NCI-H748 treated with DMSO at 0.1 percent for 48 hours (cell line): ENCODE measurements at regions not wholly inside any gene's neighbourhood (a gene's known extent, or its start where the extent isn't known, plus 50 kb on each side); places are given as distances from the start of the nearest gene placed in this dataset.
"Not testable (repeated sequence)": the region's sequence is repeated elsewhere in the genome, so short reads cannot be mapped to it uniquely, and the experiment has no call there.

Experiments
- DNase-seq: peaks from one replicate; lab custom pipeline; 2025; lab: John Stamatoyannopoulos, UW

GRCh38 chr1:120357046-120357445 is 57.8 kb upstream of the NBPF8 start:
- not testable (repeated sequence) for DNase-seq

- DNase-seq: not testable (repeated sequence)
These were observed 58.7 kb upstream of the NBPF8 start for GRCh38 chr1:120356170-120356569.

- peak; percentile 17 for DNase-seq
These were observed 60.1 kb upstream of the NBPF8 start for GRCh38 chr1:120354618-120355184.

GRCh38 chr1:120342231-120343073 is 72.4 kb upstream of the NBPF8 start:
- not testable (repeated sequence) for DNase-seq

- DNase-seq: not testable (repeated sequence)
These were observed 73.1 kb upstream of the NBPF8 start for GRCh38 chr1:120341756-120342155.

GRCh38 chr1:120340838-120341751 is 73.7 kb upstream of the NBPF8 start:
- not testable (repeated sequence) for DNase-seq

- DNase-seq: not testable (repeated sequence)
These were observed 99.1 kb upstream of the NBPF8 start for GRCh38 chr1:120315738-120316137.

GRCh38 chr1:120311930-120312329 is 102.9 kb upstream of the NBPF8 start:
- not testable (repeated sequence) for DNase-seq

GRCh38 chr1:120308940-120309578 is 105.8 kb upstream of the NBPF8 start:
- not testable (repeated sequence) for DNase-seq

- DNase-seq: not testable (repeated sequence)
These were observed 109.8 kb upstream of the NBPF8 start for GRCh38 chr1:120305046-120305445.

GRCh38 chr1:120304341-120304740 is 110.5 kb upstream of the NBPF8 start:
- DNase-seq: not testable (repeated sequence)

- DNase-seq: not testable (repeated sequence)
These were observed 115.3 kb upstream of the NBPF8 start for GRCh38 chr1:120299433-120300057.

- DNase-seq: not testable (repeated sequence)
These were observed 116.3 kb upstream of the NBPF8 start for GRCh38 chr1:120298487-120298886.

- not testable (repeated sequence) for DNase-seq
These were observed 117.4 kb upstream of the NBPF8 start for GRCh38 chr1:120297345-120297953.

GRCh38 chr1:120290105-120290504 is 113.8 kb upstream of the SEC22B start:
- DNase-seq: not testable (repeated sequence)

GRCh38 chr1:120289601-120290074 is 113.3 kb upstream of the SEC22B start:
- not testable (repeated sequence) for DNase-seq

- DNase-seq: not testable (repeated sequence)
These were observed 112.7 kb upstream of the SEC22B start for GRCh38 chr1:120288814-120289600.

GRCh38 chr1:120288167-120288566 is 111.8 kb upstream of the SEC22B start:
- not testable (repeated sequence) for DNase-seq

- not testable (repeated sequence) for DNase-seq
These were observed 106.6 kb upstream of the SEC22B start for GRCh38 chr1:120282744-120283464.
